Amniotic stem cell (primary cell): ENCODE measurements at regions not wholly inside any gene's neighbourhood (a gene's known extent, or its start where the extent isn't known, plus 50 kb on each side); places are given as distances from the start of the nearest gene placed in this dataset.

Source experiments
- DNase-seq: peaks from one replicate; lab custom pipeline; 2025; lab: John Stamatoyannopoulos, UW

GRCh38 chr3:130841357-130841756 is 52.5 kb upstream of the ATP2C1 start:
- DNase-seq: no peak

DNA sequence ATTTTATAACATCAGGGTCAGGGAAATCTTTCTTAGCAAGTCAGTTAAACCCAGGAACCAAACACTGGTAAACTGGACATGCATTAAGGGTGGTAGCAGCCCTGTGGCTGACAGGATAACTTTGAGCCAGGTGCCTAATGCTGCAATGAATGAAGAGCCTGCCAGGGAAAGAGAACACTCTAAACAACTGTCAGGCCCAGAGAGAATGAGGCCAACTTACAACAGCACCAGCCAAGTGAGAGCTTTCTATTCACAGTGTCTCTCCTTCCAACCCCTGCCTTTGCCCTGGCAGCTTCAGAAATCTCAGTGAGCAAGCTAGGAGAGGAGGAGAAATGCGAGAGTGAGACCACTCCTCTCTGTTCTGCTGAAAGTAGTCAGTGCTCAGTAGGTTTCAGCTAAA is 50.4 kb upstream of the ATP2C1 start:
- DNase-seq: no peak
